ENCODE measurements at regions not wholly inside any gene's neighbourhood (a gene's known extent, or its start where the extent isn't known, plus 50 kb on each side); places are given as distances from the start of the nearest gene placed in this dataset.

- DNase-seq = no peak
Observed at GRCh38 chr1:199759268-199759730, 268.2 kb upstream of the NR5A2 start.

- no peak for DNase-seq
Observed at GRCh38 chr1:199762572-199762971, 264.9 kb upstream of the NR5A2 start.

- no peak for DNase-seq
Observed at GRCh38 chr1:199766218-199766792, 261.2 kb upstream of the NR5A2 start.

- DNase-seq = no peak
Observed at GRCh38 chr1:199767700-199768099, 259.8 kb upstream of the NR5A2 start.

GRCh38 chr1:199774433-199775089 lies 252.9 kb upstream of the NR5A2 start:
- DNase-seq = no peak

GRCh38 chr1:199776768-199777497 lies 250.6 kb upstream of the NR5A2 start:
- no peak for DNase-seq

GRCh38 chr1:199778324-199778955 lies 249.1 kb upstream of the NR5A2 start:
- DNase-seq = no peak

GRCh38 chr1:199780091-199780490 lies 247.4 kb upstream of the NR5A2 start:
- DNase-seq = no peak

GRCh38 chr1:199780948-199781670 lies 246.4 kb upstream of the NR5A2 start:
- no peak for DNase-seq

- no peak for DNase-seq
Observed at GRCh38 chr1:199784138-199784895, 243.2 kb upstream of the NR5A2 start.

- no peak for DNase-seq
Observed at GRCh38 chr1:199786695-199787094, 240.8 kb upstream of the NR5A2 start.

GRCh38 chr1:199789141-199789540 lies 238.4 kb upstream of the NR5A2 start:
- no peak for DNase-seq

GRCh38 chr1:199791495-199791894 lies 236.0 kb upstream of the NR5A2 start:
- DNase-seq = no peak

- no peak for DNase-seq
Observed at GRCh38 chr1:199792874-199793273, 234.6 kb upstream of the NR5A2 start.

GRCh38 chr1:199794105-199794863 lies 233.2 kb upstream of the NR5A2 start:
- DNase-seq = no peak

GRCh38 chr1:199799116-199799515 lies 228.4 kb upstream of the NR5A2 start:
- DNase-seq = no peak

- DNase-seq = no peak
Observed at GRCh38 chr1:199804526-199804925, 223.0 kb upstream of the NR5A2 start.

GRCh38 chr1:199808110-199808870 lies 219.2 kb upstream of the NR5A2 start:
- DNase-seq = no peak

GRCh38 chr1:199809311-199809710 lies 218.2 kb upstream of the NR5A2 start:
- DNase-seq = no peak

GRCh38 chr1:199811163-199811562 lies 216.3 kb upstream of the NR5A2 start:
- DNase-seq = no peak

GRCh38 chr1:199813198-199813597 lies 214.3 kb upstream of the NR5A2 start:
- no peak for DNase-seq

Data from central memory CD4-positive, alpha-beta T cell (primary cell).